ENCODE measurements at regions not wholly inside any gene's neighbourhood (a gene's known extent, or its start where the extent isn't known, plus 50 kb on each side); places are given as distances from the start of the nearest gene placed in this dataset.

DNA sequence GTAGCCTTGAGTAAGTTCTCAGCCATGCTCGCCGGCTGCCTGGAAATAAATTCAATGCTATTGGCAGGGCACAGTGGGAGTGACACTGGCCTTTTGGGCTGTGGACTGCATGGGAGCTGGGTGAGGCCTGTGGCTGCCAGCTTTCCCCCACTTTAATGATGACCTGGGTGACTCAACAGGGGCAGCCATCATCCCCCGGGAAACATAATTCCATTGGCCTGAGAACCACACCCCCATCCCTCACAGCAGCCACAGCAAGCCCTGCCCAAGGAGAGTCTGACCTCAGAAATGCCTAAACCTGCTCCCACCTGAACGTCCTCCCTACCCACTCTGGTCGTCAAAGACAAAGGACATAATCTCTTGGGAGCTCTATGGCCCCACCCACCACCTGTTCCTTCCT, 384.0 kb downstream of the LTN1 start:
- CTCF ChIA-PET = no interaction called here
- TF ChIP-seq HDGF (IDR thresholded peaks at IDR 0.05; ENCODE audit: borderline replicate concordance) (no peak), ELF4 (IDR thresholded peaks at IDR 0.05) (no peak), NFRKB (IDR thresholded peaks at IDR 0.05) (no peak), L3MBTL2 (conservative IDR thresholded peaks at IDR 0.05) (no peak), BHLHE40 (IDR thresholded peaks at IDR 0.05; ENCODE audit: borderline replicate concordance) (no peak), FOXM1 (IDR thresholded peaks at IDR 0.05; ENCODE audit: borderline replicate concordance) (no peak), ARNT (IDR thresholded peaks at IDR 0.05) (no peak), SUZ12 (IDR thresholded peaks at IDR 0.05) (no peak), FOXK2 (IDR thresholded peaks at IDR 0.05) (no peak), TARDBP (IDR thresholded peaks at IDR 0.05) (no peak), LEF1 (IDR thresholded peaks at IDR 0.05; ENCODE audit: borderline replicate concordance) (no peak), FOXA1 (IDR thresholded peaks at IDR 0.05) (no peak), CTBP1 (IDR thresholded peaks at IDR 0.05; ENCODE audit: borderline replicate concordance) (no peak), SP1 (IDR thresholded peaks at IDR 0.05) (no peak)
- TF ChIP-seq, protein P1, sequence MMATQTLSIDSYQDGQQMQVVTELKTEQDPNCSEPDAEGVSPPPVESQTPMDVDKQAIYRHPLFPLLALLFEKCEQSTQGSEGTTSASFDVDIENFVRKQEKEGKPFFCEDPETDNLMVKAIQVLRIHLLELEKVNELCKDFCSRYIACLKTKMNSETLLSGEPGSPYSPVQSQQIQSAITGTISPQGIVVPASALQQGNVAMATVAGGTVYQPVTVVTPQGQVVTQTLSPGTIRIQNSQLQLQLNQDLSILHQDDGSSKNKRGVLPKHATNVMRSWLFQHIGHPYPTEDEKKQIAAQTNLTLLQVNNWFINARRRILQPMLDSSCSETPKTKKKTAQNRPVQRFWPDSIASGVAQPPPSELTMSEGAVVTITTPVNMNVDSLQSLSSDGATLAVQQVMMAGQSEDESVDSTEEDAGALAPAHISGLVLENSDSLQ (IDR thresholded peaks at IDR 0.05) = no peak
- POLR2A ChIA-PET = no interaction called here
- no peak for DNase-seq (ENCODE audit: extremely low spot score)

DNA sequence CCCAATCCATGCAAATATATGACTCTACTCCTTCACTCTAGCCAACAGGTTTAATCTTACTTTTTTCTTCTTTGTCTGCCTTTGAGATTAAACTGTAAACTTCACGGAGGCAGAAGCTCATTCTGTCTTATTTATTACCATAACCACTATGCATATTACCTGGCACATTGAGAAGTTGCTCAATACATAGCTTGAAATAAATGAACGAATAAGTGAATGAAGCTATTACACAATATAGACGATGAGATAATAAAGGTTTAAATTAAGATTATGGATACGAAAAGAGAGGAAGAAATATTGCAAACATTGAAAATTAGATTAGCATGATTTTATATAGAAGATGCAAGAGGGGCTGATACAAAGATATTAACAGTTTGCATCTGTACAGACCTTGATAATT, 385.1 kb downstream of the LTN1 start:
- no peak for DNase-seq (ENCODE audit: extremely low spot score)
- TF ChIP-seq, protein P1 (IDR thresholded peaks at IDR 0.05) = no peak
- ChIA-PET POLR2A (no interaction called here), CTCF (no interaction called here)

- CTCF ChIA-PET = interaction anchor here (0.6 kb wide), 1 partner anchor 832 kb away, joined by 3 read pairs; no protein-coding TSS in a partner anchor
- TF ChIP-seq L3MBTL2 (conservative IDR thresholded peaks at IDR 0.05) = no peak
- no peak for TF ChIP-seq ELF4 (IDR thresholded peaks at IDR 0.05)
- TF ChIP-seq, protein P1 (IDR thresholded peaks at IDR 0.05) = no peak
- no peak for TF ChIP-seq SP1 (IDR thresholded peaks at IDR 0.05)
- no peak for TF ChIP-seq FOXK2 (IDR thresholded peaks at IDR 0.05)
- TF ChIP-seq ZNF384 (IDR thresholded peaks at IDR 0.05) = no peak
- TF ChIP-seq CTBP1 (IDR thresholded peaks at IDR 0.05; ENCODE audit: borderline replicate concordance) = no peak
- TF ChIP-seq TARDBP (IDR thresholded peaks at IDR 0.05) = no peak
- TF ChIP-seq FOXA1 (IDR thresholded peaks at IDR 0.05) = no peak
- no peak for TF ChIP-seq NFRKB (IDR thresholded peaks at IDR 0.05)
- TF ChIP-seq LEF1 (IDR thresholded peaks at IDR 0.05; ENCODE audit: borderline replicate concordance) = no peak
- no peak for TF ChIP-seq FOXM1 (IDR thresholded peaks at IDR 0.05; ENCODE audit: borderline replicate concordance)
- no peak for TF ChIP-seq BHLHE40 (IDR thresholded peaks at IDR 0.05; ENCODE audit: borderline replicate concordance)
- no peak for TF ChIP-seq ARNT (IDR thresholded peaks at IDR 0.05)
- no peak for TF ChIP-seq SUZ12 (IDR thresholded peaks at IDR 0.05)
- TF ChIP-seq HDGF (IDR thresholded peaks at IDR 0.05; ENCODE audit: borderline replicate concordance) = no peak
- DNase-seq (ENCODE audit: extremely low spot score) = no peak
- POLR2A ChIA-PET = no interaction called here
These were observed 387.6 kb downstream of the LTN1 start for GRCh38 chr21:28604946-28605537.

DNA sequence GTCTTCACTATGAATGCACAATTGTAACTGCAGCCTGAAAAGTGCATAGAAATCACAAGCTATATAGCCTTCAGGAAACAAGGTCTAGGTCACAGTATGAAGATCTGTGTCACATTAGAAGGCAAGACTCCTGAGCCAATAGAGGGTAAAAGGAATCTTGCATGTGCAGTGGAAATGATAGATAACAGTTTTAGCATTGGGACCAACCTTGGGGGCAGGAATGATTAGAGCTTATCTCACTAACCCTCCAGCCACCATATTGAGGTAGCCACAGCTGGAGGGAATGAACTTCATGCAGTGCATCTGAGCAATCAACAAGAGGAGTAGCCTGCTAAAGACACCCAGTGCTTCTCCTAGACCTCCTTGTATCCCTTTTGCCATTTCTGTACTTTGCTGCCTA, 390.1 kb downstream of the LTN1 start:
- POLR2A ChIA-PET = no interaction called here
- TF ChIP-seq FOXM1 (IDR thresholded peaks at IDR 0.05; ENCODE audit: borderline replicate concordance) (no peak), SP1 (IDR thresholded peaks at IDR 0.05) (no peak), SUZ12 (IDR thresholded peaks at IDR 0.05) (no peak), ELF4 (IDR thresholded peaks at IDR 0.05) (no peak), CTBP1 (IDR thresholded peaks at IDR 0.05; ENCODE audit: borderline replicate concordance) (no peak), FOXA1 (IDR thresholded peaks at IDR 0.05) (no peak)
- no peak for DNase-seq (ENCODE audit: extremely low spot score)
- CTCF ChIA-PET = no interaction called here

DNA sequence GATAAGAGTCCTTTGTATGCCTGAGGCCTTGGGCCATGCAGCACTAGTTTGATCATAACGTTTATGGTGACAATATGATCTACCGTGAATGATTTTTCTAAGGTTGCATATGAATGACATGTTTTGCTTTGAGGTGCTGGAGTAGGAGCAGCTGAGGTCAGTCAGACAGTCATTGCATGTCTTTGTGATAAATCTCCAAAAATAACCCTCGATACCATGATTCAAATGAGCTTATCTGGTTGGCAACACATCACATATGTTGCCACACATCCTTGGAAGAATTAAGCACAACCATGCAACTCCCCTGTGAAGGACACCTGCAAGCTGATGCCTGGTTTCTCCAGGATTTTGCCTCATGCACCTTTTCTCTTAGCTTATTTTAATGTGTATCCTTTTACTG, 394.5 kb downstream of the LTN1 start:
- ChIA-PET POLR2A (no interaction called here), CTCF (no interaction called here)
- no peak for DNase-seq (ENCODE audit: extremely low spot score)
- TF ChIP-seq FOXK2 (IDR thresholded peaks at IDR 0.05) (no peak), ARNT (IDR thresholded peaks at IDR 0.05) (no peak), L3MBTL2 (conservative IDR thresholded peaks at IDR 0.05) (no peak), FOXA1 (IDR thresholded peaks at IDR 0.05) (no peak), SP1 (IDR thresholded peaks at IDR 0.05) (no peak), FOXM1 (IDR thresholded peaks at IDR 0.05; ENCODE audit: borderline replicate concordance) (no peak), NFRKB (IDR thresholded peaks at IDR 0.05) (no peak), TARDBP (IDR thresholded peaks at IDR 0.05) (no peak), LEF1 (IDR thresholded peaks at IDR 0.05; ENCODE audit: borderline replicate concordance) (no peak), BHLHE40 (IDR thresholded peaks at IDR 0.05; ENCODE audit: borderline replicate concordance) (no peak)
- TF ChIP-seq, protein P1 (IDR thresholded peaks at IDR 0.05) = no peak

DNA sequence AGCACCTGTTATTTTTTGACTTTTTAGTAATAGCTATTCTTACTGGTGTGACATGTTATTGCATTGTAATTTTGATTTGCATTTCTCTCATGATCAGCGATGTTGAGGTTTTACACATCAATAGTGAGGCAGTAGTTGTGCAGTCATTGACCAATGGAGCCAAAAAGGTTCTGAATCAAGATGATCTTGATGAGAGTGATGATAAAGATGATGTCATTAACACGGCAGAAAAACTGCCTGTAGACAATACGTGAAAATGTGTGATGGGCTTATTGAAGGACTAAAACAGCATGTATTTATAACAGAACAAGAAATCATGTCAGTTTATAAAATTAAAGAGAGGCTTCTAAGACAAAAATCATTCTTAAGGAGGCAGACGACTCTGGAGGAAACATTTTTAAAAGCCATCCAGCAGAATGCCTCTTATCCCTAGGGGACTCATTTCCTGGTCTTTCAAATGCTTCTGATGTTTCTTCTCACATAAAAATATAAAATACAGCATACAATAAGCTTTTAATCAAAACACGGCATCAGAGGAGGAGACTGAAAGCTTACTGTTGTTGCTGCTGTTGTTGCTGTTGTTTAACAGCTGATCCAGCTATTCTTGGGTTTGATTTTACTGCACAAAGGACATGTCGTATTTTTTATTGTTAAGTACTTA, 400.3 kb downstream of the LTN1 start:
- ChIA-PET CTCF (no interaction called here), POLR2A (no interaction called here)
- DNase-seq (ENCODE audit: extremely low spot score) = no peak
- TF ChIP-seq ELF4 (IDR thresholded peaks at IDR 0.05) (no peak), BHLHE40 (IDR thresholded peaks at IDR 0.05; ENCODE audit: borderline replicate concordance) (no peak), ARNT (IDR thresholded peaks at IDR 0.05) (no peak), SP1 (IDR thresholded peaks at IDR 0.05) (no peak), L3MBTL2 (conservative IDR thresholded peaks at IDR 0.05) (no peak), SUZ12 (IDR thresholded peaks at IDR 0.05) (no peak), FOXK2 (IDR thresholded peaks at IDR 0.05) (no peak), HDGF (IDR thresholded peaks at IDR 0.05; ENCODE audit: borderline replicate concordance) (no peak), CTBP1 (IDR thresholded peaks at IDR 0.05; ENCODE audit: borderline replicate concordance) (no peak), FOXM1 (IDR thresholded peaks at IDR 0.05; ENCODE audit: borderline replicate concordance) (no peak), ZNF384 (IDR thresholded peaks at IDR 0.05) (no peak), LEF1 (IDR thresholded peaks at IDR 0.05; ENCODE audit: borderline replicate concordance) (no peak), TARDBP (IDR thresholded peaks at IDR 0.05) (no peak), FOXA1 (IDR thresholded peaks at IDR 0.05) (no peak), NFRKB (IDR thresholded peaks at IDR 0.05) (no peak)
- TF ChIP-seq, protein P1 (IDR thresholded peaks at IDR 0.05) = no peak

Measured in HEK293T (cell line).